GM18519 (cell line): ENCODE measurements at regions not wholly inside any gene's neighbourhood (a gene's known extent, or its start where the extent isn't known, plus 50 kb on each side); places are given as distances from the start of the nearest gene placed in this dataset.

Experiments
- ATAC-seq: cut with Tn5 transposase; IDR thresholded peaks from one replicate; pipeline ENCODE4 v1.9.1; 2021; ENCODE audit warnings: mild to moderate bottlenecking, moderate library complexity; ENCODE audit not compliant: unreplicated experiment, low FRiP score

DNA sequence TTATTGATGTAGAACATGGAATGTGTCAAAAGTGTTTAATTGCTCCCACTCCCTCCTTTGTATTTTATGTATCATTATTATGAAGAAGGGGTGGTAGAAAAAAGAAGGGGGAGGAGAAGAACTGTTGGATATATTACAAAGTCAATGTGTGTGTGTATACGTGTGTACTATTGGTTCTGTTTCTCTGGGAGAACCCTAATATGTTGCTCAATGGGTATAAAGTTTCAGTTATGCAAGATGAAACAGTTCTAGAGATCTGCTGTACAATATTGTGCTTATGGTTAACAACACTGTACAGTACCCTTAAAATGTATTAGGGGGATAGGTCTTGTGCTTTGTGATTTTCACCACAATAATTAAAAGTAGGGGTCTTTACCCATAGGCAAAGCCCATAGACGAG is 58.1 kb upstream of the ZC3H15 start:
- ATAC-seq, result no peak

DNA sequence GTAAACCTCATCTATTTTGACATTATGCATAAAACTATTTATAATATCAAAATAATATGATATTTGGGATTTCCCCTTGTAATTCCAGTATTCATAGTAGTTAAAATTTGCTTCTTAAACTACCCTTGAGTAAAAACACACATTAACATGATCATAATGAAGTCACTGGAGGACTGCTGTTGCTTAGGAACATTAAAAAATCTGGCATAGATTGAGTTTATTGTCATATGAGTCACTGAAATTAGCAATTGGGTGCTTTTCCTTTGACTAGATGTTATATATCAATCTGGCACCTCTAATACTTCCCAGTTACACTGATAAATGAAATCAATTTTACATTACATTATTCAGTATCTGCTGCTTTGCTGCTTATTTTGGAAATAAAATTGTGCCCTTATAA is 57.0 kb upstream of the ZC3H15 start:
- no peak for ATAC-seq

DNA sequence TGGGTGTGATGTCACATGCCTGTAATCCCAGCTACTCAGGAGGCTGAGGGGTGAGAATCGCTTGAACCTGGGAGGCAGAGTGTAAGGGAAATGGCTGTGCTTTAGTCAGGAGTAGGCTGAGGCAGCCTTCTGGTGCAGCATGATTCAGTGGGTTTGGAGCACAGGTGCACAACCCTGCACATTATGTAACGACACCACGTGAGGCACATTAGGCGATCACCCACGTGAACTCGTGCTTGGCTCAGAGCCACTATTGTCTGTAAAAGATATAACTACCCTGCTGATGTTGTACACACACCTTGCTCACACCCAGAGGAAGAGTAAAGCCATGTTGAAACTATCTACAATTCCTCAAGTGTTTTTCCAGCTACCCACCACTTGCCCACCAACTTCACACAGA is 54.8 kb upstream of the ZC3H15 start:
- ATAC-seq, result no peak

DNA sequence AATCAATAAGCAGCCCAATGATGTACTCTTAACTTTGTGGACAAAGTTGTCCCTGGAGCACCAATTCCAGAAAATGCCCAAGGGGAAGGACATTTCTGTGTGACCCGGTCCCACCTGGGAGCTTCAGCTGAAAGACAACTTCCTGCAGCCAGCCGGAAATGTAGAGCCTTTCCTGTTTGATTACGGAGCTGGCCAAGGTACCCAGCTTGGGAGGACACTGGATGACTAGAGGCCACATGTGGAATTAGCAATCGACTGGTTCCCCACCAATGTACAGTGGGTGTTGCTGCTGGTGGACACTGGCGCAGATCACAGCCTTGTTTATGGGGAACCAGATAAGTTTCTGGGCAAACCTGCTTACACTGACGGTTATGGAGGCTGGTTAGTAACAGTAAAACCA is 53.0 kb upstream of the ZC3H15 start:
- ATAC-seq, result no peak

DNA sequence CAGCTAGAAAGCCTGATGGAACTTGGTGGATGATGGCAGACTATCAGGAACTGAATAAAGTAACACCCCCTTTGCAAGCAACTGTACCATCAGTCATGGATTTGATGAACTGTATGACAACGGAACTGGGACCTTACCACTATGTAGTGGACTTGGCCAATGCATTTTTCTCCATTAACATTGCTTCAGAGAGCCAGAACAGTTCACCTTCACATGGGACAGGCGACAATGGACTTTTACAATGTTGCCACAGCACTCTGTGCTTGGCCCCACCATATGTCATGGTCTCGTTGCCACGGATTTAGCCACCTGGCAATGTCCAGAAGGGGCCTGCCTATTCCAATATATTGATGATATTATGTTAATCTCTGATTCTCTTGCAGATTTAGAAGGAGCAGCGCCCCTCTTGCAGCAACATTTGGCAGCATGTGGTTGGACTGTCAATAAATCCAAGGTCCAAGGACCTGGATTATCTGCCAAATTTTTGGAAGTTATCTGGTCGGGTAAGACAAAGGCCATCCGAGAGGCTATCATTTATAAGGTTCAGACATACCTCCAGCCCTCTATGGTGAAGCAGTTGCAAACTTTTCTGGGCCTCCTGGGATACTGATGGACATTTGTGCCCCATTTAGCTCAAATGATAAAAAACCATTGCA is 52.2 kb upstream of the ZC3H15 start:
- no peak for ATAC-seq
